ENCODE measurements at regions not wholly inside any gene's neighbourhood (a gene's known extent, or its start where the extent isn't known, plus 50 kb on each side); places are given as distances from the start of the nearest gene placed in this dataset.

DNA sequence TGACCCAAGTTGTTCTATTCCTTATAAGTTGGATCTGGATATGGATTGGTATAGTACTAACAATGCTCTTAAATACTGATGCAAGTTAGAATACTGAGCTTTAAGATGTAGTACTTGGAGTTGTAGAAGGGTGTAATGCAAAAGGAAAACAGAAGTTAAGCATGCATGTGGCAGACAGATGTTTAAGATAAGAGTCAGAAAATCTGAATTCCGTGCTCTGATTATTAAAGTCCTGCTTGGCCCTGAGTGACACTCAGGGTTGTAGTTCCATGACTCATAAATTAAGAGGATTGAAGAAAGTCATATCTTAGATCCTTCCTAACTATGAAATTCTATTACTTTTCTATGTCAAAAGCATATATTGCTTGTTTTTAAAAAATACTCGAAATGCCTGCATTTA, 250.6 kb downstream of the RPRM start:
- TF ChIP-seq, protein P1, sequence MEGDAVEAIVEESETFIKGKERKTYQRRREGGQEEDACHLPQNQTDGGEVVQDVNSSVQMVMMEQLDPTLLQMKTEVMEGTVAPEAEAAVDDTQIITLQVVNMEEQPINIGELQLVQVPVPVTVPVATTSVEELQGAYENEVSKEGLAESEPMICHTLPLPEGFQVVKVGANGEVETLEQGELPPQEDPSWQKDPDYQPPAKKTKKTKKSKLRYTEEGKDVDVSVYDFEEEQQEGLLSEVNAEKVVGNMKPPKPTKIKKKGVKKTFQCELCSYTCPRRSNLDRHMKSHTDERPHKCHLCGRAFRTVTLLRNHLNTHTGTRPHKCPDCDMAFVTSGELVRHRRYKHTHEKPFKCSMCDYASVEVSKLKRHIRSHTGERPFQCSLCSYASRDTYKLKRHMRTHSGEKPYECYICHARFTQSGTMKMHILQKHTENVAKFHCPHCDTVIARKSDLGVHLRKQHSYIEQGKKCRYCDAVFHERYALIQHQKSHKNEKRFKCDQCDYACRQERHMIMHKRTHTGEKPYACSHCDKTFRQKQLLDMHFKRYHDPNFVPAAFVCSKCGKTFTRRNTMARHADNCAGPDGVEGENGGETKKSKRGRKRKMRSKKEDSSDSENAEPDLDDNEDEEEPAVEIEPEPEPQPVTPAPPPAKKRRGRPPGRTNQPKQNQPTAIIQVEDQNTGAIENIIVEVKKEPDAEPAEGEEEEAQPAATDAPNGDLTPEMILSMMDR (IDR thresholded peaks at IDR 0.05; ENCODE audit: poor library complexity) = no peak
- no peak for TF ChIP-seq EZH2 (IDR thresholded peaks at IDR 0.05; ENCODE audit: borderline replicate concordance)
